ENCODE measurements at regions not wholly inside any gene's neighbourhood (a gene's known extent, or its start where the extent isn't known, plus 50 kb on each side); places are given as distances from the start of the nearest gene placed in this dataset.

- Histone ChIP-seq H3K79me2 (ENCODE audit: control insufficient read depth, insufficient read depth, low read length) (no peaks in the 10 kb centered on the region), H3K4me3 (no peak overlapping the region), H3K36me3 (ENCODE audit: control insufficient read depth, insufficient read depth, low read length) (no peaks in the 10 kb centered on the region), H3K9ac (ENCODE audit: insufficient read depth in 1 of 2, low read depth in 2 of 2, low read length in 2 of 2) (no peak overlapping the region), H2AFZ (ENCODE audit: low read depth, low read length) (no peak overlapping the region), H3K27me3 (ENCODE audit: control insufficient read depth in 2 of 2, insufficient read depth in 2 of 2, low read length in 2 of 2) (no peaks in the 10 kb centered on the region), H3K27ac (ENCODE audit: extremely low read depth, low read depth, low read length) (no peak overlapping the region), H4K20me1 (replicated peaks; ENCODE audit: control insufficient read depth, insufficient read depth, low read length) (no peaks in the 10 kb centered on the region), H3K4me2 (ENCODE audit: insufficient read depth, low read length) (no peak overlapping the region), H3K4me1 (replicated peaks in 1 of 2; ENCODE audit: control insufficient read depth in 2 of 2, insufficient read depth in 2 of 2, low read length in 2 of 2) (no peaks in the 10 kb centered on the region), H3K9me3 (replicated peaks; ENCODE audit: control insufficient read depth, insufficient read depth, low read depth, low read length) (no peaks in the 10 kb centered on the region), H3K9me1 (ENCODE audit: control insufficient read depth, insufficient read depth, low read length) (no peaks in the 10 kb centered on the region)
- no peak for TF ChIP-seq PYGO2 (tag; IDR thresholded peaks at IDR 0.05)
- TF ChIP-seq EHMT2 (IDR thresholded peaks at IDR 0.05), result no peak
- TF ChIP-seq CBX8 (IDR thresholded peaks at IDR 0.05; ENCODE audit: borderline replicate concordance, extremely low read depth, low read depth, low read length, poor library complexity, severe bottlenecking), result no peak
- TF ChIP-seq RAD21 (CRISPR knock-in tag; conservative IDR thresholded peaks at IDR 0.05 in 1 of 2, IDR thresholded peaks at IDR 0.05 in 1 of 2), result peak in 1 of 2 experiments; percentile 21; a peak in 1 of 4 replicates
- no peak for TF ChIP-seq ZNF384 (IDR thresholded peaks at IDR 0.05; ENCODE audit: low read depth, low read length)
- intact Hi-C loops (cut with micrococcal nuclease) (no loop called here), in situ Hi-C loops (cut with MboI) (no loop called here)
- ATAC-seq (no peak), DNase-seq (ENCODE audit: extremely low read depth in 1 of 4, low spot score in 3 of 4) (peak in 2 of 4 experiments; percentile 1 to 3), FAIRE-seq (no peak)
- no TSS peak for BruUV-seq (replicated peaks)
- ChIA-PET POLR2A (no interaction called here), CTCF (ENCODE audit: low intra/inter-chr PET ratio) (no interaction called here)
- WGBS (ENCODE audit: insufficient coverage, low coverage, missing lambda C conversion rate), result 0% methylated on average over 4 of the region's 4 CpGs
Measured at GRCh38 chr14:46344327-46344937, 307.1 kb downstream of the RPL10L start.

DNA sequence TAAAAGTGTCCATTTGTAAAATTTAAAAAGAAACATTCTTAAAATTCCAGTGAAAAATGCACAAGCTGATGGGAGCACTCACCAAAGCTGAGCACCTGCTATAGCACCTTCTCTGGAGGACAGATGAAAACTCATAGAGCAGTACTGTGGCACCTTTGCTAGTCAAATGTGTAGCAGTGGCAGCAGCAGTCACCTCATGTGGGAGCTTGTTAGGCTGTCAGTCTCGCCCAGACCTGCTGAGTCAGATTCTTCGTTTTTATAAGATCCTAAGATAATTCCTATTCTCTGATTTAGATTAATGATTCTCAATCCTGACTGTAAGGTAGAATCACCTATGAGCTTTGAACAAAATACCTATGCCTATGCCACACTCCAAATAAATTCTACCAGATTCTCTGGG lies 325.8 kb downstream of the RPL10L start:
- Histone ChIP-seq H3K9me1 (ENCODE audit: control insufficient read depth, insufficient read depth, low read length) (no peaks in the 10 kb centered on the region), H3K9ac (ENCODE audit: insufficient read depth in 1 of 2, low read depth in 2 of 2, low read length in 2 of 2) (no peak overlapping the region), H3K36me3 (ENCODE audit: control insufficient read depth, insufficient read depth, low read length) (no peaks in the 10 kb centered on the region), H3K79me2 (ENCODE audit: control insufficient read depth, insufficient read depth, low read length) (no peaks in the 10 kb centered on the region), H3K9me3 (replicated peaks; ENCODE audit: control insufficient read depth, insufficient read depth, low read depth, low read length) (no peaks in the 10 kb centered on the region), H3K4me1 (replicated peaks in 1 of 2; ENCODE audit: control insufficient read depth in 2 of 2, insufficient read depth in 2 of 2, low read length in 2 of 2) (no peaks in the 10 kb centered on the region), H3K27ac (ENCODE audit: extremely low read depth, low read depth, low read length) (no peak overlapping the region), H2AFZ (ENCODE audit: low read depth, low read length) (no peak overlapping the region), H4K20me1 (replicated peaks; ENCODE audit: control insufficient read depth, insufficient read depth, low read length) (no peaks in the 10 kb centered on the region), H3K27me3 (ENCODE audit: control insufficient read depth in 2 of 2, insufficient read depth in 2 of 2, low read length in 2 of 2) (no peaks in the 10 kb centered on the region), H3K4me3 (no peak overlapping the region), H3K4me2 (ENCODE audit: insufficient read depth, low read length) (no peak overlapping the region)
- FAIRE-seq (no peak), DNase-seq (ENCODE audit: extremely low read depth in 1 of 4, low spot score in 3 of 4) (no peak), ATAC-seq (no peak)
- TF ChIP-seq ZFP30 (CRISPR knock-in tag; IDR thresholded peaks at IDR 0.05; ENCODE audit: borderline replicate concordance), result no peak
- TF ChIP-seq SMAD2 (IDR thresholded peaks at IDR 0.05; ENCODE audit: low read depth, low read length), result no peak
- TF ChIP-seq EHMT2 (IDR thresholded peaks at IDR 0.05), result no peak
- no peak for TF ChIP-seq NR3C1 (CRISPR knock-in tag; IDR thresholded peaks at IDR 0.05)
- TF ChIP-seq CBX3 (IDR thresholded peaks at IDR 0.05; ENCODE audit: borderline replicate concordance in 1 of 2, low read length in 2 of 2), result no peak
- TF ChIP-seq ZNF24 (IDR thresholded peaks at IDR 0.05), result no peak
- TF ChIP-seq TAF9B (IDR thresholded peaks at IDR 0.05; ENCODE audit: partially characterized antibody), result no peak
- TF ChIP-seq ELF4 (CRISPR knock-in tag; IDR thresholded peaks at IDR 0.05), result no peak
- no peak for TF ChIP-seq SMARCC2 (IDR thresholded peaks at IDR 0.05; ENCODE audit: low read depth)
- TF ChIP-seq HLTF (IDR thresholded peaks at IDR 0.05), result no peak
- TF ChIP-seq RFX7 (CRISPR knock-in tag; IDR thresholded peaks at IDR 0.05), result no peak
- no peak for TF ChIP-seq DIDO1 (tag; IDR thresholded peaks at IDR 0.05; ENCODE audit: low read depth)
- TF ChIP-seq RBM39 (optimal IDR thresholded peaks at IDR 0.05; ENCODE audit: low read depth, low read length), result no peak
- WGBS (ENCODE audit: insufficient coverage, low coverage, missing lambda C conversion rate), result 0% methylated on average over 2 of the region's 2 CpGs
- in situ Hi-C loops (cut with MboI), result no loop called here
- CTCF ChIA-PET (ENCODE audit: low intra/inter-chr PET ratio), result no interaction called here
- BruUV-seq (replicated peaks), result no TSS peak
- POLR2A ChIA-PET, result no interaction called here
- intact Hi-C loops (cut with micrococcal nuclease), result no loop called here

Measured in K562 (cell line).